Left ventricle myocardium inferior (tissue), 1 donor: ENCODE measurements at regions not wholly inside any gene's neighbourhood (a gene's known extent, or its start where the extent isn't known, plus 50 kb on each side); places are given as distances from the start of the nearest gene placed in this dataset.

Experiments used
- DNase-seq: peaks from one replicate; pipeline ENCODE4 v3.0.0-alpha.2; 2020
- H3K27ac ChIP-seq: fragments of 200-600 bp; replicated peaks from 2 replicates; pipeline ENCODE4 v1.8.0; 2021
- H3K27me3 ChIP-seq: fragments of 200-600 bp; 2 replicates; pipeline ENCODE4 v1.8.0; 2021; ENCODE audit warnings: low read depth
- H3K36me3 ChIP-seq: fragments of 200-600 bp; 2 replicates; pipeline ENCODE4 v1.8.0; 2021
- H3K4me1 ChIP-seq: fragments of 200-600 bp; 2 replicates; pipeline ENCODE4 v1.8.0; 2021
- H3K4me3 ChIP-seq: fragments of 200-600 bp; 2 replicates; pipeline ENCODE4 v1.8.0; 2021; ENCODE audit warnings: mild to moderate bottlenecking, moderate library complexity
- H3K9me3 ChIP-seq: fragments of 200-600 bp; replicated peaks from 2 replicates; pipeline ENCODE4 v1.8.0; 2021
- CTCF ChIP-seq: fragments of 200-600 bp; IDR thresholded peaks from 2 replicates; pipeline ENCODE4 v1.8.0; 2021; ENCODE audit warnings: antibody characterized with exemption, mild to moderate bottlenecking, borderline replicate concordance
- intact Hi-C: fragments of 100-400 bp; cut with micrococcal nuclease; formaldehyde crosslinking; loops from one replicate; pipeline ENCODE4 v1.11.0; 2022
- donor health status: DM: no; HTN: yes; CAD: no; lungs with severe emphysema.

GRCh38 chr2:71919708-71920107 lies 228.0 kb downstream of the CYP26B1 start:
- Histone ChIP-seq H3K27me3 (peaks cover 5% of the 10 kb centered on the region), H3K36me3 (no peaks in the 10 kb centered on the region), H3K4me1 (no peaks in the 10 kb centered on the region), H3K4me3 (no peak overlapping the region), H3K9me3 (peaks cover 23% of the 10 kb centered on the region), H3K27ac (no peak overlapping the region)
- intact Hi-C loops: loop anchor here (5.0 kb wide), 1 partner anchor 233 kb away; no protein-coding TSS in a partner anchor
- DNase-seq: no peak
- TF ChIP-seq CTCF: no peak

- Histone ChIP-seq H3K4me3 (no peak overlapping the region), H3K27ac (no peak overlapping the region), H3K27me3 (peaks cover 20% of the 10 kb centered on the region), H3K9me3 (peaks cover 19% of the 10 kb centered on the region), H3K4me1 (no peaks in the 10 kb centered on the region), H3K36me3 (no peaks in the 10 kb centered on the region)
- intact Hi-C loops: no loop called here
- no peak for DNase-seq
- no peak for TF ChIP-seq CTCF
Observed at GRCh38 chr2:71910277-71910676, 237.4 kb downstream of the CYP26B1 start.

- DNase-seq: no peak
- peaks cover 19% of the 10 kb centered on the region for H3K9me3 ChIP-seq
Observed at GRCh38 chr2:71908798-71909197, 238.9 kb downstream of the CYP26B1 start.

GRCh38 chr2:71907503-71907902 lies 240.2 kb downstream of the CYP26B1 start:
- DNase-seq: no peak
- intact Hi-C loops: no loop called here
- peaks cover 28% of the 10 kb centered on the region for H3K27me3 ChIP-seq

More at GRCh38 chr2:71908798-71909197, 238.9 kb downstream of the CYP26B1 start:
- intact Hi-C loops: no loop called here
- Histone ChIP-seq H3K4me1 (no peaks in the 10 kb centered on the region), H3K27me3 (peaks cover 28% of the 10 kb centered on the region), H3K27ac (no peak overlapping the region), H3K36me3 (no peaks in the 10 kb centered on the region), H3K4me3 (no peak overlapping the region)
- no peak for TF ChIP-seq CTCF

GRCh38 chr2:71906357-71906973 lies 241.2 kb downstream of the CYP26B1 start:
- Histone ChIP-seq H3K27me3 (peaks cover 28% of the 10 kb centered on the region), H3K27ac (no peak overlapping the region), H3K36me3 (no peaks in the 10 kb centered on the region), H3K4me1 (no peaks in the 10 kb centered on the region), H3K4me3 (no peak overlapping the region), H3K9me3 (peaks cover 19% of the 10 kb centered on the region)
- intact Hi-C loops: no loop called here
- DNase-seq: no peak
- no peak for TF ChIP-seq CTCF

More at GRCh38 chr2:71907503-71907902, 240.2 kb downstream of the CYP26B1 start:
- Histone ChIP-seq H3K9me3 (peaks cover 19% of the 10 kb centered on the region), H3K36me3 (no peaks in the 10 kb centered on the region), H3K4me1 (no peaks in the 10 kb centered on the region), H3K27ac (no peak overlapping the region), H3K4me3 (no peak overlapping the region)
- no peak for TF ChIP-seq CTCF
